ENCODE measurements at regions not wholly inside any gene's neighbourhood (a gene's known extent, or its start where the extent isn't known, plus 50 kb on each side); places are given as distances from the start of the nearest gene placed in this dataset.
"Not testable (repeated sequence)": the region's sequence is repeated elsewhere in the genome, so short reads cannot be mapped to it uniquely, and the experiment has no call there.

DNA sequence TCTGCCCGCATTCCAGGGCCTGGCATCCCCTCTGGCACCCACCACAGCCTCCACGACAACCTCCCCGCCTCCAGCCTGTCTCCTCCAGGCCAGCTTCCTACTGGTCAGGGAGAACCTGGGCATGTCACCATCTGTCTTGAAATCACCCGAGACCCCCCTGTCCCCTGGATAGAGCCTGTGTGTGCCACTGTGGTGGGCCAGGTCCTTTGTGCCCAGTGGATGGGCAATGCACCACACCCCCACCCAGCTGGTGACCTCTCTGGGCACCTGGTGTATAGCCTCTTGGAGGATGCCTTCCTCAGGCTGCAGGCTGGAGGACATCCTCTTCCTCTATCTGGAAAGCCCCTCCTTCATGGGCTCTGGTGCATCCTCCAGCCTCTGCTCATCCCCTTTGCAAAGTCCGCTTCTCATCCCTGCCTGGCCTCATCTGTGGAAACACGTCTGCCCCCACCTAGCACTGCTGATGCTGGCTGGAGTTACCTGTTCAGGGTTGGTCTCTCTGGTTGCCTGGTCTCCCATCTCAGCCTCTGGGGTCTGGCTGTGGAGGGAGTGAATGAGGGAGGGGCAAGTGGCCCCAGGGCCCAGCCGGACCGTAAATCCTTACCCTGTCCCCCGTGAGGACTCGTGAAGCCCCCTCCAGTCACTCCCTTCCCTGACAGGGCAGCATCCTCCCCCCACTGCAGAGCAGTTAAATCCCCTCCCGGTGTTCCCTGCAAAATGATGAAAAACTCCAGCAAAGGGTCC lies 589.6 kb downstream of the TBC1D22A start:
- DNase-seq (ENCODE audit: low read depth) = no peak

DNA sequence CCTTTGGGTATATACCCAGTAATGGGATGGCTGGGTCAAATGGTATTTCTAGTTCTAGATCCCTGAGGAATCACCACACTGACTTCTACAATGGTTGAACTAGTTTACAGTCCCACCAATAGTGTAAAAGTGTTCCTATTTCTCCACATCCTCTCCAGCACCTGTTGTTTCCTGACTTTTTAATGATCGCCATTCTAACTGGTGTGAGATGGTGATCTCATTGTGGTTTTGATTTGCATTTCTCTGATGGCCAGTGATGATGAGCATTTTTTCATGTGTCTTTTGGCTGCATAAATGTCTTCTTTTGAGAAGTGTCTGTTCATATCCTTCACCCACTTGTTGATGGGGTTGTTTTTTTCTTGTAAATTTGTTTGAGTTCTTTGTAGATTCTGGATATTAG lies 583.8 kb downstream of the TBC1D22A start:
- DNase-seq (ENCODE audit: low read depth) = not testable (repeated sequence)

DNA sequence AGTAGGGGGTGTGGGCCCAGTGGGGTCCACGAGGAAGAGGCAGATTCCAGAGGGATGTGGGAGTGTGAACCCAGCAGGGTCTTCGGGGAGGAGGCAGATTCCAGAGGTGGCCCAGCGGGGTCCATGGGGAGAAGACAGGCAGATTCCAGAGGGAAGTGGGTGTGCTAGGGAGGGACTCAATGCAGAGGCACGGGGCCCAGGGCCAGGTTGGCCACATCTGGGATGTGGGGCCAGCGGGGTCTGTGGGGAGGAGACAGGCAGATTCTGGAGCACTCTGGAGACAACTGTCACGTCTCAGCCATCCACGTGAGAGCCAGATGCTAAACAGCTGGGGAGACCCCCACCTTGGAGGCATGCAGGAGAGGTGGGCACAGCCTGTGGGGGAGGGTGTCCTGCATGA lies 582.6 kb downstream of the TBC1D22A start:
- DNase-seq (ENCODE audit: low read depth) = no peak

DNA sequence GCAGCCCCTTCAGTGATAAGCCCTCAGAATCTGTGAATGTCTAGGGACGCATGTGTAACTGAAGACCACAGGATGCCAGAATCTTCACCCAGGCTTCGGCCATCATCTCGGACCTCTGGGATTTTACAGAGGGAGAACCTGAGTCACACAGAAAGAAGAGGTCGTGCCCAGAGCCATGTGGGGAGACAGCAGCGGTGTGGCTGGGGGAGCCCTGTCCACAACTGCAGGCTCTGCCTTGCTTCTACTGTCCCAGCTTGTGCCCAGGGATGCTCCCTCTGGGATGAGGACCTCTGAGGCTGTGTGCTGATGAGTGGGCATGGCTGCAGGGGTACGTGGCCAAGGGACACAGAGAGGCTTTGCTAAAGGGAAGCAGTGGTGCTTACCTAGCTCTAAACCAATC lies 582.0 kb downstream of the TBC1D22A start:
- DNase-seq (ENCODE audit: low read depth) = no peak

DNA sequence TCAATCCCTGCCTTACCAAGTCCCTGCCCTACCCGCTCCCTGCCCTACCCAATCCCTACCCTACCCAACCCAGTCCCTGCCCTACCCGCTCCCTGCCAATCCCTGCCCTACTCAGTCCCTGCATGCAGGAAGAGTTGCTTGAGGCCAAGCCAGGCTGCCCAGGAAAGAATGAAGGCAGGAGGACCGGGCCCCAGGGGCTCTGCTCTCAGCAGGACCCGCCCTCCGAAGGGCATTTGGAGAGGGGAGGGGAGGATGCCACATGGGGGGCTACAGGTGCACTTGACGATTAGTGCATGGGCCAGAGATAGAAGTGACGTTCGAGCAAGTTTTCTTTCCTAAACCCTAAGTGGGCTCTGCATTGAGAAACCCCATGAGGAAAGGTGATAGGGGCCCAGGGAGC lies 581.2 kb downstream of the TBC1D22A start:
- DNase-seq (ENCODE audit: low read depth) = no peak

DNA sequence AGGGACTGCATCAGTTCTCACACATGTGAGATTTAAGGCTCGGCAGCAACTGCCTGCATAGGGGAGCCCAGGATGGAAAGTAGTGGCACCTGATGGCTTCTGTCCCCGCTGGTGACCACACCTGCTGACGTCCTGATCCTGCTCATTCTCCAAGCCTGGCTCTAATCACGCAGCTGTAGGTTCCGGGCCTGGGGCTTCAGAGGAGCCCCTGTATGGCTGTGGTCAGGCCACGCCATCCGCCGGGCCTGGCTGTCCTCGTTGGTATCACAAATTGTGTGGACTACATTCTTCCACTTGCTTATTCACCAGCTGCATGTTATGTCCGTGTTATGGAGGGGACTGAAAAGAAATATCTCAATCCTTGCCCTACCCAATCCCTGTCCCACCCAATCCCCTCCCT lies 580.0 kb downstream of the TBC1D22A start:
- DNase-seq (ENCODE audit: low read depth) = no peak

DNA sequence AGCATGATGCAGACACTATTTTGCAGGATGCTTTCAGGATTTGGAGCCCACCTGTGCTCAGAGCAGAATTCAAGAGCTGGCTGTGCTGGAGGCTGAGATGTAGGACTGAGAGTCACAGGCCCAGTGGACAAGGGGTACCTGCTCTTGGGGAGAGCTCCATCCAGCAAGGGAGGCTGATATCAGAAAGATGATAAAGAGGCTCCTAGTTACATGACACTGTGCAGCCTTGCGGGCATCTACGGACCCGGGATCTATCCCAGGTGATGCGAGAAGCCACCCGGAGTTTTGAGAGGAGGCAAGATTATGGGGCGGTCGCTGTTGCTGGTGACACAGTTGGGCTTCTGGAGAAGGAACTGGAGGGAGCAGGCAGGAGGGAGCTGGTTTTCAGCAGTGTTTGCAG lies 579.0 kb downstream of the TBC1D22A start:
- DNase-seq (ENCODE audit: low read depth) = no peak

DNA sequence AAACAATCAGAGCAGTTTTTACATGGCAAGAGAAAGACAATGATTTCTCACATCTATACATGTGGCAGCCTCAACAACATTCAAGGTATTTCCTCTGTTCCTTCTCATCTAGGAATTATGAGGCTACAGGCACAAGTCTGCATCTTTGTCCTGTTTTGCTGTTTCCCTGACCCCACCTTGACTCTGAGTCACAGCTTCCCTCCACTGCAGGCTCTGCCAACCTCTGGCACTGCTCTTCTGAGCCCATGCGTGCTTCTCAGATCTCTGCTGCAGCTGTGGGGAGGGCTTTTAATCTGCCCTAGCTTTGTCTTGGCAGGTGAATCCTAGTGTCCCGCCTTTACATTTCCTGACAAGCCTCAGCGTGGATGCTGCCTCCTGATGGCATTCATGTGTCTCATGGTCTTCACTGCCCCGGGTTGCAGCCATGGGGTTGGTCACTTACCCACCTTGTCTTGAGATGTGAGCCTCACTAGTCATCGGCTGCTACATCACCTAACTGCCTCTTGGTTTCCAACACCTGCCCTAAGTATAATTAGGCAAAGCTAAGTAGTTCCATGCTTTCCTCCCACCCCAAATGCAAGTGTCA lies 578.5 kb downstream of the TBC1D22A start:
- no peak for DNase-seq (ENCODE audit: low read depth)

DNA sequence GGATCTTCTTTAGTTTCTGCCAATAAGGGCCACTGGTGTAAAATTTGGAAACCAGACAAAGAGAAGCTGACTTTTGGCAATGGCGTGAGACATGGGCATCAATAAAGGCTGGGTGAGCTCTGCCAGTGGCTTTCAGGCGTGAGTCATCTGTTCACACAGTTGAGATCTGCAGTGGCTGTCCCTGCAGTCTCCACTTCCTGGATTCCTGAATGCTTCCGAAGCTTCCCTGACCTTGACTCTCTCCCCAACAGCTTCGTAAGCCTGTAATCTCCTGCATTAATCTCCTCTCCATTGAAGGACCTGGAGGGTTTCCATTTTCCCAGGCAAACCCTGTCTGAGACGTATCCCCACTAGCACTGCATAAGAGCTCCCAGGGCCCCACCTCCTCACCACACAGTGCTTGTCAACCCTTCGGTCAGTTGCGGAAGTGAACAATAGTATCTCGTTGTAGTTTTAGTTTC lies 574.7 kb downstream of the TBC1D22A start:
- DNase-seq (ENCODE audit: low read depth) = no peak

DNA sequence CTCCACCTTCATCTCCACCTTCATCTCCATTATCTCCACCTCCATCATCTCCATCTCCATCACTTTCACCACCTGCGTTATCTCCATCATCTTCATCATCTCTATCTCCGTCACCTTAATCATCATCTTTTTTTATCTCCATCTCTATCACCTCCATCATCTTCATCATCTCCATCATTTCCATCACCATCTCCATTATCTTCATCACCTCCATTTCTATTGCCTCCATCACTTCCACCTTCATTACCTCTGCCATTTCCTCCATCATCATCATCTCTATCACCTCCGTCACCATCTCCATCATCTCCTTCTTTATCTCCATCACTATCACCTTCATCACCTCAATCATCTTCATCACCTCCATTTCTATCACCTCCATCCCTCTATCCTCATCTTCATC lies 573.5 kb downstream of the TBC1D22A start:
- no peak for DNase-seq (ENCODE audit: low read depth)

DNA sequence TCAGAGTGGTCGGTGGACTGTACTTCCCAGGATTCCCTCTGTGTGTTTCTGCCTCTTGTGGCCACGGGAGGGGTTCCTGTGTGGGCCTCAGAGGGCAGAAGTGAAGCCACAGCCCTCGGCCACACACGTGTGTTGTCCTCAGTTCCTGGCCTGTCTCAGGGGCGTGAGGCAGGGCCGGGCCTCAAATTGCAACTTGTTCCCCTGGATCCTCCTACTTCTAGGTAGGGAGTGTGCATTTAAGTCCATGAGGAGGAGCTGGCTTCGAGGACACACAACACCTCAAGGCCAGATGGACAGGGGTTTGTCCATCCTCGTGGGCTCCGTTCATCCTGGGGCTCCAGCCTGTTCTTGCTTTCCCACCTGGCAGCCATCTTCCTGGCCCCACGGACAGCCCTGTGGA lies 573.0 kb downstream of the TBC1D22A start:
- no peak for DNase-seq (ENCODE audit: low read depth)

DNA sequence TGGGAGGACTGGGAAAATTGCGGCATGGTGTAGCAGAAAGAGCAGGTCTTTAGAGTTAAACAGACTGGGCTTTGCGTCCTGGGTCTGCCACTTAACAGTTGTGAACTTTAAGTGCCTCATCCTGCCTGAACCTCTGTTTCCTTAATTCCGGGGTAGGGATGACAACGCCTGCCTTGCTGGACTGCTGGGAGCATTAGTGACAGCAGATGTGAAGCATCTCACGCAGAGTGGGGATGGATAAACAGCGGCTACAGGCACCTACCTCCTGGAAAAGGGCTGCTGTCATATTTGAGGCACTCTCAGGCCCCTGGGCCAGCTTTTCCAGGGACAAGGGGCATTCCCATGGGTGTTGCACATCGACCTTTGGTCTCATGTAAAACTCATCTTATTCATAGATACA lies 572.2 kb downstream of the TBC1D22A start:
- no peak for DNase-seq (ENCODE audit: low read depth)

DNA sequence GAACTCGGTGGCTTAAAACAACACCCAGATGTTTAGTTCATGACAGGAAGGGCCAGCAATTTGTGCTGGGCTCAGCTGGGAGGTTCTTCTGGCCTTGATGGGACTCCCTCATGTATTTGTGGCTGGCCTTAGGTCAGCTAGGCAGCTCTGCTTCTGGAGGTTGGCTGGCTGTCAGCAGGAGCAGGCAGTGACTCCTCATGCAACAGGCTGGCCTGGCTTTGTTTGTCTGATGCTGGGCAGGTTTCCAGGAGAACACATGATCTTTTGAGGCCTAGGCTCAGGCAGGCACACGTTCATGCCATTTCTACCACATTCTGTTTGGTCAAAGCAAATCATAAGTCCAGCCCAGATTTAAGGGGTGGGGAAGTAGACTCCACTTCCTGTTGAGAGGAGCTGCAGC lies 571.2 kb downstream of the TBC1D22A start:
- no peak for DNase-seq (ENCODE audit: low read depth)

DNA sequence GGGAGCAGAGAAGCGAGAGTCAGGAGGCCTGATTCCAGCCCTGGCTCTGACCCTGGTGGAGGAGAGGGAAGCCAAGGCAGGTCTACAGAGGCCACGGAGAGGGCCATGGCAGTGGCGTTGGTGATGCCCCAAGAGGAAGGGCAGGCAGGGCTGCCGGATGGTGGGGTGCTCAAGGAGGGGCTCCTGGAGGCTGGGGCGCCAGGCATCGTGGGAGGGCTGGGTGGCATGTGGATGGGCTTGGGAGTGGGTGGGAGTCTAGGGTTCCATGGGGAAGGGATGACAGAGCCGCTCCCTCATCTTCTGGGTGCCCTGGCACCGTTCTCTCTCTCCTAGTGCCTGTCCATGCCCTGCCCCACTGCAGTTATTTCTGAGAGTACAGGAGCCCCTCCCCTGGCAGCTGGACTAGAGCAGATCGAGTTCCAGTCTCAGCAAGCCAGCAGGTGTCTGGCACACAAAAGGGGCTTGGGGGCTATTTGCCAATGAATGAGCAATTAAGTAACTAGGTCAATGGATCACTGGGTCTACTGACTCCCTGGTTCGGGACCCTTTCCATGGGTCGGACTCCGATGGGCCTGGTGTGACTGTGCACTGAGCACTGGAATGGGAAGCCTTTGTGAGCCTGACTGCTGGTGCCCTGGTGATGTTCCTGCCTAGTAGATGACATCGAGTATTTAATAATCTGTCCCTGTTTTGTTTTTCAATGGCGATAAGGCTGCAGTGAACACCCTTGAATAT lies 570.0 kb downstream of the TBC1D22A start:
- no peak for DNase-seq (ENCODE audit: low read depth)

DNA sequence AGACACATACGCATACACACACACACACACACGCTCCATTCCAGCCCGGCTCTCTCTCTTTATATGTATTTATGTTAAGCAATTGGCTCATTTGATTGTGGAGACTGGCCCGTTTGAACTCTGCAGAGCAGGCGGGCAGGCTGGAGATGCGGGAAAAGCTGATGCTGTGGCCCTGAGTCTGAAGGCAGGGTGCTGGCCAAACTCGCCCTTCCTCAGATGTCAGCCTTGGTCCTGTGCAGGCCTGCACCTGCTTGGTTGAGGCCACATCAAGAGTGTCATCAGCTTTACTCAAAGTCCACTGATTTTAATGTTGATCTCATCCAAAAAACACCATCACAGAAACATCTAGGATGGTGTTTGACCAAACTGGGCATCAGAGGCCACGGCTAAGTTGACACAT lies 569.3 kb downstream of the TBC1D22A start:
- DNase-seq (ENCODE audit: low read depth) = no peak

DNA sequence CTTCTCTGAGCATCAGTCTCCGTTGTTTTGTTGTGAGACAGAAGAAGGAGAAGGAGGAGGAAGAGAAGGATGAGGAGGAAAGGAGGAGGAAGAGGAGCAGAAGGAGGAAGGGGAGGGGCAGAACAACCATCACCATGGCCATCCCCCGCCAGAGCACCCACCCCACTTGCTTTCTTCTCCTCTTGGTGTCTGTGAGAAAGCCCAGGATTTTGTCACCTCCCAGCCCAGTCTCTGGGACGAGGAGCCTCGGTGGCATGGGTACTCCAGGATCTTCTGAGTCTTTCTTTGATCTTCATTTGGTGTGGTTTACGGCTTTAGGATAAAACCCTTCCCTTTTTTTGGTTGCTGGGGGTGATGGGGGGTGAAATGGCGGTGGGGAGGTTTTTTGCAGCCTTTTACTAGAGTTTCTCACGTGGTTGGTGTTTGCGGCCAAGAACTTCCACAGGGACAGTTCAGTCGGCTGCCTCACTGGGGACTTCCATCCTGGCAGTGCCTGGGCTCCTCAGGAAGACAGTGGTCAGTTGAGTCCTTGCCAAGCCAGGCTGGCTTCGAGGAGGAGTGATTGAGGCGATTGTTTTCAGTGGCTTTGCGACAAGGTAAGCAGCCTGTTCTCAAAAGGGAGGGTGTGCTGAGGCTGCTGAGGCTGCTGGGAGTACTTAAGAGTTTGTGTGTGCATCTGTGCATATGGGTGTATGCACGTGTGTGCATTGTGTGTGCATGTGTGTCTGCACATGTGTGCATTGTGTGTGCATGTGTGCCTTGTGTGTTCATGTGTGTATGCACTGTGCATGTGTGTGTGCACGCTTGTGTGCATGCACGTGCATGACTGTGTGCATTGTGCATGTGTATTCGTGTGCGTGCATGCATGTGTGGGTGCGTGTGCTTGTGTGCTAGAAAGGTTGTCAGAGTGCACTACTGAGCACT lies 567.5 kb downstream of the TBC1D22A start:
- no peak for DNase-seq (ENCODE audit: low read depth)

DNA sequence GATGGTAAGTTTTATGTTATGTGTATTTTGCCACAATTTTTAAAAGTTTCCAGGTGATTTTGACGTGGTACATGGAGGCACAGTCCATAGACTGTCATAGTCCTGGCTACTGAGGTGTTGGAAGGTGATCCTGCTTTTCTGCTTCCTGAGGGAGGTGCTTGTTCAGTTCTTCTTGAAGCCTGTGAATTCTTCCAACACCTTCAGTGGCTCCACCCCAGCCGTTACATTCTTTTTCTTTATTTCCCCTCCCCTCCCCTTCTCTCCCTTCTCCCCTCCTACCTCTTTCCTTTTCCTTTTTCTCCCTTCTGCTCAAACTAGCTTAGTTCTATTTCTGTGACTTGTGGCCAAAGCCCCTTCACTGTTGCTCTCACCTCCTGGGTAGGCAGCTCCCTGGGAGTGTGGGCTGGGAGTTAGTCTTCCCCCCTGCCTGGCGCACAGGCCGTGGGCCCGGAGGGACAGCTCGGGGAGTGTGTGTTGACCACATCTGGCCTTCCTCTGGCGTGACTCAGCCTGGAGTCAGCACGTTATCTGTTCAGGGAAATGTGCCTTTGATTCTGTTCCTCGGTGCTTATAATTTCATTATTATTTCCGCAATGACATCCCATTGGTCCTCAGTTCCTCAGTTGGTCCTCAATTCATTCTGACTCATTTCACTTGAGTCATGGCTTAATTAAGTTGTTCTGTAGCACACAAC lies 566.2 kb downstream of the TBC1D22A start:
- no peak for DNase-seq (ENCODE audit: low read depth)

DNA sequence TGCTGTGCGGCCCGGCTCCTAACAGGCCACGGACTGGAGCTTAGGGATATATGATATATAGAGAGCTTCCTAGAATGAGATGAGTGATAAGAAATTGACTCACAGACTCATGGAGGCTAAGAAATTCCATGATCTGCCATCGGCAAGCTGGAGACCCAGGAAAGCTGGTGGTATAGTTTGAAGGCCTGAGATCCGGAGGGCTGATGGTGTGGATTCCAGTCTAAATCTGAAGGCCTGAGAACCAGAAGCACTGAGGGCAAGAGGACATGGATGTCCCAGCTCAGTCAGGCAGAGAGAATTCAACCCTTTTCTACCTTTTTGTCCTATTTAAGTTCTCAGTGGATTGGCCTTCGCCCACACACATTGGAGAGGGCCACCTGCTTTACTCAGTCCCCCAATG lies 564.8 kb downstream of the TBC1D22A start:
- no peak for DNase-seq (ENCODE audit: low read depth)

DNA sequence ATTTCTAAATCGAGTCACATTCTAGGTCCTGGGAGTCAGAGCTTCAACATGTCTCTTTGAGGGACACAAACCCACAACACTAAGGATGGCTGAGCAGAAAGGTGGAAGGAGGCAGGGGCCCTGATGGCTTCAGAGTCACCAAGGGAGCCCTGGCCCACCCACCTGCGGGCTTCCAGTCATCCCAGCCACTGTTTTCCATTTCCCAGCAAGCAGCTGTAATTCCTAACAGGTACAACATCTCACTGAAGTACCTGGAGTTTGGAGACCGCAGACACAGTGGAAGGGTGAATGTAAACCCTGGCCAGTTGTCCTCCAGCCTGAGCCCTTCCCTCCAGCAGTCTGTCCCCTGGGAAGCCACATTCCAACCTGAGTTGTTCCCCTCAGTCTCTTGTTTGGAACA lies 562.8 kb downstream of the TBC1D22A start:
- no peak for DNase-seq (ENCODE audit: low read depth)

DNA sequence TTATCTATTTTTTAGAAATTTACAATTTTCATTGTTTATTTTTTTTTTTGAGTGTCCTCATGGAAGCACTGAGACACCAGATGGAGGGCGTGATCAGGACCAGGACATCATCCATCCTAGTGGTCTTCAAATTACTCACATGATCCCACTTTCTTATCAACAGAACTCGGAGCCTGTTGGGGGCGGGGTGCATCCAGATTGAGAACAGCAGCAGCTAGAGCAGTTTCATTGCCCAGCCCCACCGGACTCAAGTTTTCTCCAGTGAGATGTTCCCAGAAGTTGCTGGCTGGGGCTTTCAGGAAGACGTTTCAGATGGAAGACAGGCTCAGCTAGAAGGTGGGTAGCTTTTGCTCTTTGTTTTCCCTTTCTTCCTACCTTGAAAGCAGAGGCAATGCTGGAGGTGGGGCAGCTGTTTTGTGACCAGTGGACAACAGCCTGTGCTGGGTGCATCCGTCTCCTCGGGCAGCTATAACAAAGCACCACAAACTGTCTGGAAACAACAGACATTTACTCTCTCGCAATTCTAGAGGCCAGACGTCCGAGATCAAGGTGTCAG lies 562.1 kb downstream of the TBC1D22A start:
- no peak for DNase-seq (ENCODE audit: low read depth)

DNA sequence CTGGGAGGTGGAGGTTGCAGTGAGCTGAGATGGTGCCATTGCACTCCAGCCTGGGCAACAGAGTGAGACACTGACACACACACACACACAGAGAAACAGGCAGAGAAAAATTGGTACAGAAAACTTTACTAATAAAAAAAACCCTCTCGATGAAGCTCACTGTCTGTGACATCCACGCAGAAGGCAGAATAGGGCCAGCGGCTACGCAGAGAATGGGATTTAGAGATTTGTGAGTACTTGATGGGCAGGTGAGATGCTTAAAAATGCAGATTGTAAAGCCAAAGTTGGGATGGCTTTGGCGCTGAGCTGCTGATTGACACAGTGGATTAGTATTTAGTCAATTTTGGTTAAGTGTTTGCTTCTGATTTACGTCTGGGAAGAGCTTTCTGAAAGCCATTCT lies 561.1 kb downstream of the TBC1D22A start:
- DNase-seq (ENCODE audit: low read depth) = no peak

All from activated T-helper 1 cell treated with Interleukin-2 at 50 U/mL for 16 hours (primary cell).